HCT116 (cell line): ENCODE measurements at regions not wholly inside any gene's neighbourhood (a gene's known extent, or its start where the extent isn't known, plus 50 kb on each side); places are given as distances from the start of the nearest gene placed in this dataset.
A peak's percentile ranks its signal among the peaks of the same experiment; 100 is the strongest.

Source experiments
- ATAC-seq: fragments of 200-7000 bp; cut with Tn5 transposase; 2 replicates; pipeline ENCODE4 v1.9.1; 2020; ENCODE audit warnings: mild to moderate bottlenecking, moderate library complexity
- BruUV-seq: library from RNA; stranded (reverse); fragments of 400-500 nt; replicated peaks from 2 replicates; lab custom pipeline; 2021; lab: Mats Ljungman, UMichigan
- CTCF ChIA-PET: fragments of 300-600 bp; sonication (Branson Sonifier 250); formaldehyde crosslinking; loops from one replicate; lab custom pipeline; 2021; ENCODE audit warnings: antibody characterized with exemption; lab: Charles Lee
- POLR2A ChIA-PET: fragments of 300-600, 350-600 bp; sonication (Branson Sonifier 250); formaldehyde crosslinking; loops from one replicate; lab custom pipeline; 2021; ENCODE audit warnings: antibody characterized with exemption; lab: Charles Lee
- RAD21 ChIA-PET, 2 experiments: fragments of 300-600 bp; sonication (Branson Sonifier 250); formaldehyde crosslinking; loops; one replicate each; lab custom pipeline; 2023; ENCODE audit warnings: low total read pairs in 2 of 2; ENCODE audit not compliant: uncharacterized antibody in 2 of 2, unreplicated experiment in 2 of 2, low non-redundant PET in 1 of 2; lab: Charles Lee
- DNase-seq: peaks from one replicate; pipeline ENCODE4 v3.0.0-alpha.2; 2010; ENCODE audit warnings: low read depth, low spot score
- H2AFZ ChIP-seq: fragments of 200-600 bp; shearing (Covaris generic), sonication (generic); 2 replicates; pipeline ENCODE4 v1.6.1; 2017; ENCODE audit warnings: low read depth, mixed run types, mixed read lengths, antibody characterized with exemption, low read length; ENCODE audit not compliant: poor library complexity, severe bottlenecking
- H3K27ac ChIP-seq: 2 replicates; pipeline ENCODE4 v1.5.1; 2012; ENCODE audit warnings: low read depth, low read length
- H3K27me3 ChIP-seq: fragments of 200-600 bp; sonication (generic); 2 replicates; pipeline ENCODE4 v1.6.1; 2016; ENCODE audit warnings: mixed run types, low read length, mixed read lengths; ENCODE audit not compliant: insufficient read depth
- H3K36me3 ChIP-seq, 2 experiments: fragments of 200-500 bp in 1 of 2; fragments of 200-600 bp in 1 of 2; sonication (Bioruptor generic) in 1 of 2; sonication (generic) in 1 of 2; 2 replicates each; pipeline versions ENCODE4 v1.5.1 to v1.6.1; 2014 to 2016; ENCODE audit warnings: low read length in 2 of 2, inconsistent platforms in 1 of 2, mixed read lengths in 1 of 2, mixed run types in 1 of 2; ENCODE audit not compliant: insufficient read depth in 2 of 2, control insufficient read depth in 1 of 2
- H3K4me1 ChIP-seq, 2 experiments: fragments of 200-600 bp in 1 of 2; sonication (generic) in 1 of 2; 2 replicates each; pipeline versions ENCODE4 v1.5.1 to v1.6.1; 2012 to 2017; ENCODE audit warnings: low read length in 2 of 2, inconsistent platforms in 1 of 2, mild to moderate bottlenecking in 1 of 2, mixed read lengths in 1 of 2, mixed run types in 1 of 2, moderate library complexity in 1 of 2; ENCODE audit not compliant: insufficient read depth in 2 of 2, control insufficient read depth in 1 of 2
- H3K4me2 ChIP-seq: fragments of 200-600 bp; sonication (generic); 2 replicates; pipeline ENCODE4 v1.6.1; 2017; ENCODE audit warnings: mixed run types, low read length, mixed read lengths
- H3K4me3 ChIP-seq, 2 experiments: fragments of 200-600 bp in 1 of 2; sonication (generic) in 1 of 2; replicated peaks in 1 of 2; 2 replicates each; pipeline ENCODE4 v1.5.1; 2011 to 2016; ENCODE audit warnings: low read length in 2 of 2, control low read depth in 1 of 2, low read depth in 1 of 2, mild to moderate bottlenecking in 1 of 2, mixed read lengths in 1 of 2, mixed run types in 1 of 2
- H3K79me2 ChIP-seq: fragments of 200-600 bp; sonication (generic); 2 replicates; pipeline ENCODE4 v1.6.1; 2017; ENCODE audit warnings: mild to moderate bottlenecking, mixed run types, low read length, moderate library complexity, mixed read lengths; ENCODE audit not compliant: insufficient read depth
- H3K9ac ChIP-seq: fragments of 200-600 bp; sonication (generic); 2 replicates; pipeline ENCODE4 v1.6.1; 2016; ENCODE audit warnings: low read length, mixed read lengths
- H3K9me2 ChIP-seq: fragments of 200-600 bp; sonication (generic), shearing (Covaris generic); 2 replicates; pipeline ENCODE4 v1.6.1; 2017; ENCODE audit warnings: mixed run types, mild to moderate bottlenecking, moderate library complexity; ENCODE audit not compliant: insufficient read depth
- H3K9me3 ChIP-seq, 2 experiments: fragments of 200-500 bp in 1 of 2; fragments of 200-600 bp in 1 of 2; sonication (Bioruptor generic) in 1 of 2; sonication (generic) in 1 of 2; 2 replicates each; pipeline ENCODE4 v1.6.1; 2014 to 2017; ENCODE audit warnings: low read length in 2 of 2, mixed read lengths in 2 of 2, inconsistent platforms in 1 of 2, low read depth in 1 of 2, mild to moderate bottlenecking in 1 of 2, mixed run types in 1 of 2, moderate library complexity in 1 of 2; ENCODE audit not compliant: control insufficient read depth in 1 of 2, insufficient read depth in 1 of 2
- H4K20me1 ChIP-seq: fragments of 200-600 bp; sonication (generic), shearing (Covaris generic); 2 replicates; pipeline ENCODE4 v1.6.1; 2017; ENCODE audit warnings: mixed run types, mild to moderate bottlenecking, moderate library complexity; ENCODE audit not compliant: insufficient read depth
- JUND ChIP-seq: IDR thresholded peaks from 2 replicates; pipeline ENCODE4 v1.6.1; 2012
- MAX ChIP-seq: IDR thresholded peaks from 2 replicates; pipeline ENCODE4 v1.6.1; 2012
- POLR2A ChIP-seq: IDR thresholded peaks from 2 replicates; pipeline ENCODE4 v1.7.0; 2011; ENCODE audit warnings: borderline replicate concordance; ENCODE audit not compliant: insufficient read depth, insufficient read length; ENCODE audit errors: extremely low read depth
- SRF ChIP-seq: IDR thresholded peaks from 2 replicates; pipeline ENCODE4 v1.6.1; 2012; ENCODE audit warnings: low read depth
- intact Hi-C: fragments of 100-400 bp; cut with micrococcal nuclease; formaldehyde crosslinking; loops from 2 replicates; pipeline ENCODE4 v1.10.0; 2022
- TF ChIP-seq, protein P1 (sequence below), 3 experiments: fragments of 200-600 bp in 1 of 3; sonication (generic) in 1 of 3; IDR thresholded peaks in 2 of 3; conservative IDR thresholded peaks in 1 of 3; 2 replicates each; pipeline ENCODE4 v1.5.1; 2012 to 2017; ENCODE audit warnings: low read depth in 2 of 3, low read length in 2 of 3, antibody characterized with exemption in 1 of 3, borderline replicate concordance in 1 of 3, control low read depth in 1 of 3, mild to moderate bottlenecking in 1 of 3, mixed read lengths in 1 of 3, mixed run types in 1 of 3, moderate library complexity in 1 of 3; ENCODE audit not compliant: insufficient read depth in 1 of 3

- no TSS peak for BruUV-seq
- no peak overlapping the region for H3K27ac ChIP-seq
- intact Hi-C loops, result no loop called here
- H3K4me1 ChIP-seq, result no peaks in the 10 kb centered on the region
- H3K9me2 ChIP-seq, result no peaks in the 10 kb centered on the region
- H2AFZ ChIP-seq, result no peak overlapping the region
- H3K27me3 ChIP-seq, result peaks cover 4% of the 10 kb centered on the region; the same call in 1 of the 2 replicates
- TF ChIP-seq, protein P1, sequence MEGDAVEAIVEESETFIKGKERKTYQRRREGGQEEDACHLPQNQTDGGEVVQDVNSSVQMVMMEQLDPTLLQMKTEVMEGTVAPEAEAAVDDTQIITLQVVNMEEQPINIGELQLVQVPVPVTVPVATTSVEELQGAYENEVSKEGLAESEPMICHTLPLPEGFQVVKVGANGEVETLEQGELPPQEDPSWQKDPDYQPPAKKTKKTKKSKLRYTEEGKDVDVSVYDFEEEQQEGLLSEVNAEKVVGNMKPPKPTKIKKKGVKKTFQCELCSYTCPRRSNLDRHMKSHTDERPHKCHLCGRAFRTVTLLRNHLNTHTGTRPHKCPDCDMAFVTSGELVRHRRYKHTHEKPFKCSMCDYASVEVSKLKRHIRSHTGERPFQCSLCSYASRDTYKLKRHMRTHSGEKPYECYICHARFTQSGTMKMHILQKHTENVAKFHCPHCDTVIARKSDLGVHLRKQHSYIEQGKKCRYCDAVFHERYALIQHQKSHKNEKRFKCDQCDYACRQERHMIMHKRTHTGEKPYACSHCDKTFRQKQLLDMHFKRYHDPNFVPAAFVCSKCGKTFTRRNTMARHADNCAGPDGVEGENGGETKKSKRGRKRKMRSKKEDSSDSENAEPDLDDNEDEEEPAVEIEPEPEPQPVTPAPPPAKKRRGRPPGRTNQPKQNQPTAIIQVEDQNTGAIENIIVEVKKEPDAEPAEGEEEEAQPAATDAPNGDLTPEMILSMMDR (IDR thresholded peaks at IDR 0.05 in 2 of 3, conservative IDR thresholded peaks at IDR 0.05 in 1 of 3; ENCODE audit: borderline replicate concordance in 1 of 3, insufficient read depth in 1 of 3, low read depth in 2 of 3, low read length in 2 of 3), result peak in 2 of 3 experiments; percentile 5 to 14; a peak in 1 of 6 replicates
- TF ChIP-seq POLR2A (no peak), SRF (no peak), JUND (no peak), MAX (no peak)
- H4K20me1 ChIP-seq, result no peaks in the 10 kb centered on the region
- ChIA-PET RAD21 (no interaction called here), CTCF (no interaction called here), POLR2A (no interaction called here)
- H3K36me3 ChIP-seq, result no peaks in the 10 kb centered on the region
- ATAC-seq, result no peak
- no peak for DNase-seq
- no peak overlapping the region for H3K4me3 ChIP-seq
- no peak overlapping the region for H3K9ac ChIP-seq
- no peak overlapping the region for H3K4me2 ChIP-seq
- no peaks in the 10 kb centered on the region for H3K79me2 ChIP-seq
- no peaks in the 10 kb centered on the region for H3K9me3 ChIP-seq
Observed at GRCh38 chr16:9695152-9695551, 487.1 kb downstream of the GRIN2A start.
